HG03064 (cell line): ENCODE measurements at regions not wholly inside any gene's neighbourhood (a gene's known extent, or its start where the extent isn't known, plus 50 kb on each side); places are given as distances from the start of the nearest gene placed in this dataset.
"Not testable (repeated sequence)": the region's sequence is repeated elsewhere in the genome, so short reads cannot be mapped to it uniquely, and the experiment has no call there.

ENCODE experiments used
- ATAC-seq: cut with Tn5 transposase; IDR thresholded peaks from one replicate; pipeline ENCODE4 v1.9.1; 2021; ENCODE audit warnings: low read depth; ENCODE audit not compliant: unreplicated experiment

- no peak for ATAC-seq
Observed at GRCh38 chr21:14758849-14759248, 212.7 kb upstream of the SAMSN1 start.

GRCh38 chr21:14757533-14758327, 211.6 kb upstream of the SAMSN1 start:
- no peak for ATAC-seq

- no peak for ATAC-seq
Observed at GRCh38 chr21:14755086-14755485, 209.0 kb upstream of the SAMSN1 start.

GRCh38 chr21:14754682-14755081, 208.6 kb upstream of the SAMSN1 start:
- ATAC-seq: no peak

- ATAC-seq: no peak
Observed at GRCh38 chr21:14754259-14754604, 208.1 kb upstream of the SAMSN1 start.

GRCh38 chr21:14753466-14754258, 207.5 kb upstream of the SAMSN1 start:
- ATAC-seq: no peak

- ATAC-seq: no peak
Observed at GRCh38 chr21:14753069-14753465, 207.0 kb upstream of the SAMSN1 start.

GRCh38 chr21:14752345-14752909, 206.3 kb upstream of the SAMSN1 start:
- no peak for ATAC-seq

- no peak for ATAC-seq
Observed at GRCh38 chr21:14751602-14752344, 205.7 kb upstream of the SAMSN1 start.

GRCh38 chr21:14751011-14751410, 204.9 kb upstream of the SAMSN1 start:
- no peak for ATAC-seq

GRCh38 chr21:14750041-14750440, 203.9 kb upstream of the SAMSN1 start:
- ATAC-seq: no peak

GRCh38 chr21:14748662-14749061, 202.5 kb upstream of the SAMSN1 start:
- ATAC-seq: no peak

- no peak for ATAC-seq
Observed at GRCh38 chr21:14744368-14744767, 198.3 kb upstream of the SAMSN1 start.

GRCh38 chr21:14742119-14742518, 196.0 kb upstream of the SAMSN1 start:
- ATAC-seq: no peak

- no peak for ATAC-seq
Observed at GRCh38 chr21:14741256-14741655, 195.1 kb upstream of the SAMSN1 start.

GRCh38 chr21:14740692-14741091, 194.6 kb upstream of the SAMSN1 start:
- ATAC-seq: no peak

GRCh38 chr21:14740116-14740515, 194.0 kb upstream of the SAMSN1 start:
- ATAC-seq: no peak

- no peak for ATAC-seq
Observed at GRCh38 chr21:14739590-14739989, 193.5 kb upstream of the SAMSN1 start.

GRCh38 chr21:14738576-14738975, 192.5 kb upstream of the SAMSN1 start:
- ATAC-seq: not testable (repeated sequence)

- no peak for ATAC-seq
Observed at GRCh38 chr21:14737922-14738321, 191.8 kb upstream of the SAMSN1 start.

- ATAC-seq: no peak
Observed at GRCh38 chr21:14737284-14737691, 191.2 kb upstream of the SAMSN1 start.
